Vagina (tissue), 2 donors: ENCODE measurements at regions not wholly inside any gene's neighbourhood (a gene's known extent, or its start where the extent isn't known, plus 50 kb on each side); places are given as distances from the start of the nearest gene placed in this dataset.

Source experiments
- CTCF ChIP-seq, 3 experiments: fragments of 450-650 bp in 2 of 3; fragments of 200-600 bp in 1 of 3; sonication (generic) in 1 of 3; IDR thresholded peaks; one replicate each; pipeline ENCODE4 v1.5.1; 2017 to 2019; ENCODE audit warnings: antibody characterized with exemption in 3 of 3, mild to moderate bottlenecking in 2 of 3, moderate library complexity in 2 of 3
- POLR2AphosphoS5 ChIP-seq, 2 donors: sonication (generic); formaldehyde crosslinking; IDR thresholded peaks; one replicate each; pipeline ENCODE4 v1.9.0; 2017; ENCODE audit warnings: antibody characterized with exemption in 2 of 2, mild to moderate bottlenecking in 2 of 2, low read depth in 1 of 2; ENCODE audit not compliant: insufficient read depth in 1 of 2

GRCh38 chr5:167767795-167768194, 523.6 kb upstream of the WWC1 start:
- TF ChIP-seq POLR2AphosphoS5 (IDR thresholded peaks at IDR 0.05; ENCODE audit: insufficient read depth in 1 of 2, low read depth in 1 of 2), result no peak
- no peak for TF ChIP-seq CTCF (IDR thresholded peaks at IDR 0.05)
